GM23338 (cell line): ENCODE measurements at regions not wholly inside any gene's neighbourhood (a gene's known extent, or its start where the extent isn't known, plus 50 kb on each side); places are given as distances from the start of the nearest gene placed in this dataset.

Source experiments
- ATAC-seq: fragments of 200-7000 bp; cut with Tn5 transposase; 3 replicates; pipeline ENCODE4 v1.9.1; 2020
- DNase-seq: peaks from one replicate; pipeline ENCODE4 v3.0.0-alpha.2; 2015; ENCODE audit warnings: low spot score
- H2AFZ ChIP-seq: fragments of 200-600 bp; sonication (generic); 2 replicates; pipeline ENCODE4 v1.8.0; 2016; ENCODE audit warnings: antibody characterized with exemption, mild to moderate bottlenecking, moderate library complexity
- H3F3A ChIP-seq: fragments of 200-600 bp; sonication (generic); replicated peaks from 2 replicates; pipeline ENCODE4 v1.8.0; 2017; ENCODE audit warnings: antibody characterized with exemption, mixed run types, low read depth
- H3K27ac ChIP-seq: fragments of 200-600 bp; sonication (generic); 2 replicates; pipeline ENCODE4 v1.6.1; 2016; ENCODE audit warnings: low read depth
- H3K27me3 ChIP-seq: fragments of 200-600 bp; sonication (generic); 2 replicates; pipeline ENCODE4 v1.8.0; 2016; ENCODE audit warnings: mild to moderate bottlenecking, mixed run types, moderate library complexity; ENCODE audit not compliant: insufficient read depth
- H3K36me3 ChIP-seq: fragments of 200-600 bp; sonication (generic); 2 replicates; pipeline ENCODE4 v1.8.0; 2016; ENCODE audit warnings: mild to moderate bottlenecking; ENCODE audit not compliant: insufficient read depth
- H3K4me1 ChIP-seq: fragments of 200-600 bp; sonication (generic); 2 replicates; pipeline ENCODE4 v1.8.0; 2016; ENCODE audit warnings: mild to moderate bottlenecking, moderate library complexity; ENCODE audit not compliant: insufficient read depth
- H3K4me2 ChIP-seq: fragments of 200-600 bp; sonication (generic); 2 replicates; pipeline ENCODE4 v1.7.1; 2017; ENCODE audit warnings: mixed run types
- H3K4me3 ChIP-seq: fragments of 200-600 bp; sonication (generic); 2 replicates; pipeline ENCODE4 v1.6.1; 2016; ENCODE audit warnings: mixed run types
- H3K79me2 ChIP-seq: fragments of 200-600 bp; sonication (generic); replicated peaks from 2 replicates; pipeline ENCODE4 v1.8.0; 2017; ENCODE audit warnings: mild to moderate bottlenecking; ENCODE audit not compliant: insufficient read depth
- H3K9me2 ChIP-seq: fragments of 200-600 bp; sonication (generic); 2 replicates; pipeline ENCODE4 v1.8.0; 2017; ENCODE audit not compliant: insufficient read depth
- H4K20me1 ChIP-seq: fragments of 200-600 bp; sonication (generic); replicated peaks from 2 replicates; pipeline ENCODE4 v1.8.0; 2017; ENCODE audit warnings: mild to moderate bottlenecking; ENCODE audit not compliant: insufficient read depth
- H3K27ac Mint-ChIP-seq: 2 replicates; pipeline ENCODE4 v1.8.0; 2020; ENCODE audit warnings: inconsistent platforms, mild to moderate bottlenecking, moderate library complexity, mixed read lengths
- H3K27me3 Mint-ChIP-seq: 3 replicates; pipeline ENCODE4 v1.8.0; 2022; ENCODE audit warnings: low read depth, mild to moderate bottlenecking, moderate library complexity, mixed read lengths, inconsistent platforms; ENCODE audit not compliant: insufficient read depth, poor library complexity
- H3K36me3 Mint-ChIP-seq: 3 replicates; pipeline ENCODE4 v1.8.0; 2021; ENCODE audit warnings: low read depth, mild to moderate bottlenecking, inconsistent platforms, moderate library complexity, mixed read lengths
- H3K4me1 Mint-ChIP-seq: 3 replicates; pipeline ENCODE4 v1.8.0; 2020; ENCODE audit warnings: mild to moderate bottlenecking, inconsistent platforms, mixed read lengths
- H3K4me3 Mint-ChIP-seq: 3 replicates; pipeline ENCODE4 v1.8.0; 2021; ENCODE audit warnings: moderate library complexity, mild to moderate bottlenecking, inconsistent platforms, mixed read lengths
- H3K9me3 Mint-ChIP-seq: 3 replicates; pipeline ENCODE4 v1.8.0; 2020; ENCODE audit warnings: moderate library complexity, mild to moderate bottlenecking, inconsistent platforms, mixed read lengths
- CREB1 ChIP-seq: fragments of 250-450 bp; sonication (Bioruptor Pico); IDR thresholded peaks from 2 replicates; pipeline ENCODE4 v1.5.0; 2020; ENCODE audit warnings: low read depth, mild to moderate bottlenecking, moderate library complexity
- ETS1 ChIP-seq: IDR thresholded peaks from 2 replicates; pipeline ENCODE4 v1.6.1; 2016; ENCODE audit warnings: antibody characterized with exemption
- NANOG ChIP-seq: IDR thresholded peaks from 2 replicates; pipeline ENCODE4 v1.6.1; 2016; ENCODE audit warnings: antibody characterized with exemption, borderline replicate concordance
- POLR2AphosphoS5 ChIP-seq: IDR thresholded peaks from 2 replicates; pipeline ENCODE4 v1.6.1; 2016; ENCODE audit warnings: antibody characterized with exemption, low read depth
- ZNF462 ChIP-seq: fragments of 250-450 bp; sonication (Bioruptor Pico); IDR thresholded peaks from 2 replicates; pipeline ENCODE4 v1.5.0; 2020; ENCODE audit warnings: mild to moderate bottlenecking, moderate library complexity

- H2AFZ ChIP-seq = no peak overlapping the region
- no peaks in the 10 kb centered on the region for H3K27me3 ChIP-seq
- no peaks in the 10 kb centered on the region for H3K9me3 Mint-ChIP-seq
- H3K27me3 Mint-ChIP-seq = no peaks in the 10 kb centered on the region
- no peaks in the 10 kb centered on the region for H4K20me1 ChIP-seq
- TF ChIP-seq POLR2AphosphoS5 (no peak), CREB1 (CRISPR knock-in tag) (no peak), NANOG (no peak), ETS1 (no peak), ZNF462 (CRISPR knock-in tag) (no peak)
- H3K4me3 Mint-ChIP-seq = no peak overlapping the region
- H3K4me2 ChIP-seq = no peak overlapping the region
- ATAC-seq = no peak
- H3K36me3 ChIP-seq = no peaks in the 10 kb centered on the region
- no peak overlapping the region for H3K27ac ChIP-seq
- no peak for DNase-seq
- H3K4me3 ChIP-seq = no peak overlapping the region
- H3K36me3 Mint-ChIP-seq = no peaks in the 10 kb centered on the region
- H3K27ac Mint-ChIP-seq = no peak overlapping the region
- no peaks in the 10 kb centered on the region for H3K79me2 ChIP-seq
- peaks cover 2% of the 10 kb centered on the region; the same call in 1 of the 3 replicates for H3K4me1 Mint-ChIP-seq
- H3F3A ChIP-seq = no peaks in the 10 kb centered on the region
- H3K9me2 ChIP-seq = no peaks in the 10 kb centered on the region
- H3K4me1 ChIP-seq = no peaks in the 10 kb centered on the region; the same call in 1 of the 2 replicates
These were observed 199.4 kb upstream of the ID2 start for GRCh38 chr2:8482432-8482831.
